ENCODE measurements at regions not wholly inside any gene's neighbourhood (a gene's known extent, or its start where the extent isn't known, plus 50 kb on each side); places are given as distances from the start of the nearest gene placed in this dataset.

DNA sequence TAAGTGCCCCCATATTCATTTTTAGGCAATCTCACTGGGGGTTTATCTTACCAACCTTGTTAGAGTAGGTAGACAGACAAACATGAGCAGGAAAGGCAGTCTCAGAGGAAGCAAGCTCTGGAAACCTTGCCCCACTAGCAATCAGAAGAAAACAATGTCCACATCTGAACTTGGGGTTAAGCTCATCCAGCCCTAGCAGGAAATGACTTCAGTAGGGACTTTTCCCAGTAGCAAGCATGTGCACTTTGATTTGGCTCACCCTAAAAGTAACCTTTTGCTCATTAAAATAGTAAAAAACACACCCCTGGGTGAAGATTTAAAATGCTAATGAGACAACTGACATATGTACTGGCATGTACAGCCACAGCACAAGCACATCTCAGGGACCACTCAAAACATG, 175.5 kb downstream of the AKAIN1 start:
- TF ChIP-seq CTCF (IDR thresholded peaks at IDR 0.05; ENCODE audit: low read length) (no peak), EZH2 (optimal IDR thresholded peaks at IDR 0.05; ENCODE audit: low read depth, low read length) (no peak)
